ENCODE measurements at regions not wholly inside any gene's neighbourhood (a gene's known extent, or its start where the extent isn't known, plus 50 kb on each side); places are given as distances from the start of the nearest gene placed in this dataset.

DNA sequence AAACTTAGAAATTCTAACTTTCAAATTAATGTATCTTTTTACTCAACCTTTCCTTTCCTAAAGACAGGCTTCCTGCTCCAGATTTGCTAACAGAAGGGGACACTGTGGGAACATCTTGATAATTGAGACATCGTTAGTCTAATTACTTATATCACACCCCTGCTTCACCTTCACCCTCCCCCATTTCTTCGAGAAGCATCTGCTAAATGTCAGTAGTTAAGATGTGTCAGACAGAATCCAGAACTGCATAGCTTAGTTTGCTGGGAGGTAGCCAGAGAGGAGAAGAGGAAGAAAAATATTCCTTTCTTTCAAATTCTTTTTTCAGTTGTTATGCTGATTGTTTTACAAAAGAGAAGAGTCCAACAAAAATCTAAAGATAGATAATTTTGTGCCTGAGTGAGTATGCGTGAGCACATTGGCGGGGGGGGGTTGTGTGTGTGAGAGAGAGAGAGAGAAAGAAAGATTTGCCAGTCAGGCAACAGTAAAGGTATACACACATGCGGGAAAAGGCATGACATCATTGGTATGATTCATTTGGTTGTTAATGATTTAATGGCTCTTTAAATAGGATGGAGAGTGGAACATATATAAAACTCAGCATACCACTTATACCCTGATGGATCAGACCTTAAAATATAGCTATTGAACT, 192.4 kb downstream of the PTN start:
- Histone ChIP-seq H3K36me3 (ENCODE audit: control insufficient read depth, insufficient read depth, low read length) (no peaks in the 10 kb centered on the region), H3K27me3 (ENCODE audit: control insufficient read depth, insufficient read depth, low read length) (no peaks in the 10 kb centered on the region), H3K4me3 (ENCODE audit: low read depth, low read length) (no peak overlapping the region)
- CTCF ChIA-PET: interaction anchor here (0.6 to 1.8 kb wide), 2 partner anchors 19 to 421 kb away, joined by 3 to 5 read pairs; no protein-coding TSS in a partner anchor
- no peak for DNase-seq (ENCODE audit: low read depth)
- POLR2A ChIA-PET: interaction anchor here (0.7 kb wide), 1 partner anchor 311 kb away, joined by 25 read pairs; no protein-coding TSS in a partner anchor
- TF ChIP-seq, protein P1, sequence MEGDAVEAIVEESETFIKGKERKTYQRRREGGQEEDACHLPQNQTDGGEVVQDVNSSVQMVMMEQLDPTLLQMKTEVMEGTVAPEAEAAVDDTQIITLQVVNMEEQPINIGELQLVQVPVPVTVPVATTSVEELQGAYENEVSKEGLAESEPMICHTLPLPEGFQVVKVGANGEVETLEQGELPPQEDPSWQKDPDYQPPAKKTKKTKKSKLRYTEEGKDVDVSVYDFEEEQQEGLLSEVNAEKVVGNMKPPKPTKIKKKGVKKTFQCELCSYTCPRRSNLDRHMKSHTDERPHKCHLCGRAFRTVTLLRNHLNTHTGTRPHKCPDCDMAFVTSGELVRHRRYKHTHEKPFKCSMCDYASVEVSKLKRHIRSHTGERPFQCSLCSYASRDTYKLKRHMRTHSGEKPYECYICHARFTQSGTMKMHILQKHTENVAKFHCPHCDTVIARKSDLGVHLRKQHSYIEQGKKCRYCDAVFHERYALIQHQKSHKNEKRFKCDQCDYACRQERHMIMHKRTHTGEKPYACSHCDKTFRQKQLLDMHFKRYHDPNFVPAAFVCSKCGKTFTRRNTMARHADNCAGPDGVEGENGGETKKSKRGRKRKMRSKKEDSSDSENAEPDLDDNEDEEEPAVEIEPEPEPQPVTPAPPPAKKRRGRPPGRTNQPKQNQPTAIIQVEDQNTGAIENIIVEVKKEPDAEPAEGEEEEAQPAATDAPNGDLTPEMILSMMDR (IDR thresholded peaks at IDR 0.05; ENCODE audit: insufficient read depth, low read depth, low read length): no peak

DNA sequence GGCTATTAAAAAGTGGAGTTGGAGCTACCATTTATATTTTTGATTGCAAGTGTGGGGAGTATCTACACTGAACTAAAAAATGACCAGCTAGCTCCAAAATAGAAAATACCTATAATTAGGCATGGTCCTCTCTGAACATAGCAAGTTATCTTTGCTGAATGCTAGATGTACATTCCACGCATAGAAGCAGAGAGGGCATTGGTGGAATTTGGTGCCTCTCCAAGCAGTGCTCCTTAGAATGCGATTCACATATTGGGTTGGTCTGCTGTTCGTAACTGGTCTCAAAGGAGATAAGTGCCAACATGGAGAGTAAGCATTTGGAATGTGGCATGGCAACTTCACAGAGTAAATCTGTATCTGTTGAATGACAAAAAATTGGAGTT, 196.2 kb downstream of the PTN start:
- TF ChIP-seq, protein P1 (IDR thresholded peaks at IDR 0.05; ENCODE audit: insufficient read depth, low read depth, low read length): no peak
- POLR2A ChIA-PET: no interaction called here
- CTCF ChIA-PET: interaction anchor here (0.6 to 2.3 kb wide), 3 partner anchors 22 to 445 kb away, joined by 3 to 7 read pairs (median 5); no protein-coding TSS in a partner anchor
- no peak for DNase-seq (ENCODE audit: low read depth)
- no peak overlapping the region for H3K4me3 ChIP-seq (ENCODE audit: low read depth, low read length)
- no peaks in the 10 kb centered on the region for H3K27me3 ChIP-seq (ENCODE audit: control insufficient read depth, insufficient read depth, low read length)
- no peaks in the 10 kb centered on the region for H3K36me3 ChIP-seq (ENCODE audit: control insufficient read depth, insufficient read depth, low read length)

DNA sequence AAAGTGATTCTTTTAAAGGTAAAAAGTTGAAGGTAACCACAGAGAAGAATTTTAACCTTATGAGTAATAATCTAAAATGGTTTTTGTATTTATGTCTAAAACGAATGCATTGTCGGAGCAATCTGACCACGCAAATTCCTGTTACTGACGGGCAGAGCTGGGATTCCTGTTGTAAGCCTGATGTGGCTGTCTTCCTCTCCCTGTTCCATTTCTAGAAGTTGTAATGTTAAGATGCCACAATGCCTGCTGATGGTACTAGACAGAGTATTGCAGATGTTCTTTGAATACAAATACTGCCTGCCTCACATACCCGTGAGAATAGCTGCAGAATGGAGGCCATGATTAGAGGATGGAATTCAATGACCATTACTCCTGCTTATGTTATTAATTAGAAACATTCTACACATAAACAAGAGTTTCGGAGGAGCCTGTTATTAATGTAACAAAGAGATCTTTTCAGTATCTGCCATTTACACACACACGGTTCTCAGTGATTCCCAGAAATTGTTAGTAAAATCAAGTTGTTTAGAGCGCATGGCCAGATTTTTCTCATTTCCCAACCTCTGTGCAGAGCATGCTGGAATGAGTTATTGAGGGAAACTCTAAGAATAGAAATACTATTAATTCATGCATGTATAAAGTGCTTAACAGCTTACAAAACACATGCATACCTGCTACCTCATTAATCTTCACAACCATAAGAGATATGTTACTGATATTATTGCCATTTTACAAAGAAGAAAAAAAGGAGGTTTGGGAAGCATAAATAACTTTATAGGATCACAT, 196.8 kb downstream of the PTN start:
- Histone ChIP-seq H3K27me3 (ENCODE audit: control insufficient read depth, insufficient read depth, low read length) (no peaks in the 10 kb centered on the region), H3K4me3 (ENCODE audit: low read depth, low read length) (no peak overlapping the region), H3K36me3 (ENCODE audit: control insufficient read depth, insufficient read depth, low read length) (no peaks in the 10 kb centered on the region)
- ChIA-PET CTCF (interaction anchor here (0.6 to 2.3 kb wide), 3 partner anchors 22 to 446 kb away, joined by 3 to 7 read pairs (median 5); no protein-coding TSS in a partner anchor), POLR2A (interaction anchor here (0.6 kb wide), 1 partner anchor 65 kb away, joined by 4 read pairs; no protein-coding TSS in a partner anchor)
- peak; percentile 72 for DNase-seq (ENCODE audit: low read depth)
- TF ChIP-seq, protein P1 (IDR thresholded peaks at IDR 0.05; ENCODE audit: insufficient read depth, low read depth, low read length): no peak

DNA sequence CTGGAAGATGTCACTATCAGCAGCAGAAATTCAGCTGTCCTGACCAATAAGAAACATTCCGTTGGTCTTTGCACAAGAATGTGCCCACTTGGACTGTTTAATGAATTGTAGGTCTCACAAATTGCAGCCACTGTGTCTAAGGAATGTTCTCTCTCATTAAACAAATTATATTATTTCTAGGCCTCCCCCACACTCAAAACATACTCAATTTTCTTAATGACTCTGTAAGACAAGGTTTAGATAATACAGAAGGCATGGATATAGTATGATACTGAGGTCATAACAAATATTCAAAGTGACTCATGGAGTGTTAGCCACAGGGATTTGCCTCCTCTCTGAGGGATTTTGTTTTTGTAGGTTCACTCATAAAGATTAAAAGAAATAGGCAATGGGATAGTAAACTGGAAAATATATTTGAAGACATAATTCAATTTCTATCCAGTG, 197.5 kb downstream of the PTN start:
- Histone ChIP-seq H3K36me3 (ENCODE audit: control insufficient read depth, insufficient read depth, low read length) (no peaks in the 10 kb centered on the region), H3K4me3 (ENCODE audit: low read depth, low read length) (no peak overlapping the region), H3K27me3 (ENCODE audit: control insufficient read depth, insufficient read depth, low read length) (no peaks in the 10 kb centered on the region)
- DNase-seq (ENCODE audit: low read depth): no peak
- ChIA-PET POLR2A (interaction anchor here (0.6 kb wide), 1 partner anchor 65 kb away, joined by 4 read pairs; no protein-coding TSS in a partner anchor), CTCF (interaction anchor here (1.9 to 2.3 kb wide), 2 partner anchors 23 to 309 kb away, joined by 5 to 7 read pairs; no protein-coding TSS in a partner anchor)
- TF ChIP-seq, protein P1 (IDR thresholded peaks at IDR 0.05; ENCODE audit: insufficient read depth, low read depth, low read length): no peak

DNA sequence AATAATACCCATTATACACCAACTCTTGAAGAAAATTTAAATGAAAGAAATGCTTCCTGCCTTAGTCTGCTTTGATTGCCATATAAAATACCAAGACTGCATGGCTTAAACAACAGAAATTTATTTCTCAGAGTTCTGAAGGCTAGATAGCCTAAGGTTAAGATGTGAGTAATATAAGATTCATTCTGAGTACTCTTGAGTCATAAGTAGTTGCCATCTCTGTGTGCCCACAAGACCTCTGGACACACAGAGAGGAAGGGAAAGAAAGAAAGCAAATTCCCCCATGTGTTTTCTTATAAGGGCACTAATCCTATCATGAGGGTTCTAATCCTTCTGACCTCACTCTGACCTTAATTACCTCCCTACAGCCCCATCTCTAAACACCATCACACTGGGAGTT, 201.2 kb downstream of the PTN start:
- Histone ChIP-seq H3K36me3 (ENCODE audit: control insufficient read depth, insufficient read depth, low read length) (no peaks in the 10 kb centered on the region), H3K4me3 (ENCODE audit: low read depth, low read length) (no peak overlapping the region), H3K27me3 (ENCODE audit: control insufficient read depth, insufficient read depth, low read length) (no peaks in the 10 kb centered on the region)
- DNase-seq (ENCODE audit: low read depth): no peak
- TF ChIP-seq, protein P1 (IDR thresholded peaks at IDR 0.05; ENCODE audit: insufficient read depth, low read depth, low read length): no peak
- CTCF ChIA-PET: no interaction called here
- POLR2A ChIA-PET: no interaction called here

All from BJ (cell line).